ENCODE measurements at regions not wholly inside any gene's neighbourhood (a gene's known extent, or its start where the extent isn't known, plus 50 kb on each side); places are given as distances from the start of the nearest gene placed in this dataset.
"Not testable (repeated sequence)": the region's sequence is repeated elsewhere in the genome, so short reads cannot be mapped to it uniquely, and the experiment has no call there.

- DNase-seq (ENCODE audit: low read depth): no peak
Measured at GRCh38 chr6:7016226-7016625, 91.5 kb upstream of the RREB1 start.

GRCh38 chr6:7021301-7021700 is 86.5 kb upstream of the RREB1 start:
- DNase-seq (ENCODE audit: low read depth): no peak

GRCh38 chr6:7025861-7026260 is 81.9 kb upstream of the RREB1 start:
- DNase-seq (ENCODE audit: low read depth): no peak

GRCh38 chr6:7028963-7029362 is 78.8 kb upstream of the RREB1 start:
- DNase-seq (ENCODE audit: low read depth): not testable (repeated sequence)

GRCh38 chr6:7030968-7031367 is 76.8 kb upstream of the RREB1 start:
- not testable (repeated sequence) for DNase-seq (ENCODE audit: low read depth)

- no peak for DNase-seq (ENCODE audit: low read depth)
Measured at GRCh38 chr6:7033202-7033601, 74.6 kb upstream of the RREB1 start.

- no peak for DNase-seq (ENCODE audit: low read depth)
Measured at GRCh38 chr6:7034055-7034454, 73.7 kb upstream of the RREB1 start.

GRCh38 chr6:7035837-7036249 is 71.9 kb upstream of the RREB1 start:
- no peak for DNase-seq (ENCODE audit: low read depth)

- DNase-seq (ENCODE audit: low read depth): no peak
Measured at GRCh38 chr6:7041511-7042026, 66.2 kb upstream of the RREB1 start.

- peak; percentile 41 for DNase-seq (ENCODE audit: low read depth)
Measured at GRCh38 chr6:7042056-7042653, 65.6 kb upstream of the RREB1 start.

- DNase-seq (ENCODE audit: low read depth): no peak
Measured at GRCh38 chr6:7042654-7043545, 64.9 kb upstream of the RREB1 start.

- no peak for DNase-seq (ENCODE audit: low read depth)
Measured at GRCh38 chr6:7045331-7045730, 62.4 kb upstream of the RREB1 start.

- no peak for DNase-seq (ENCODE audit: low read depth)
Measured at GRCh38 chr6:7045746-7046145, 62.0 kb upstream of the RREB1 start.

GRCh38 chr6:7047128-7047527 is 60.6 kb upstream of the RREB1 start:
- DNase-seq (ENCODE audit: low read depth): no peak

GRCh38 chr6:7047966-7048365 is 59.8 kb upstream of the RREB1 start:
- peak; percentile 38 for DNase-seq (ENCODE audit: low read depth)

GRCh38 chr6:7048894-7049293 is 58.9 kb upstream of the RREB1 start:
- DNase-seq (ENCODE audit: low read depth): no peak

- DNase-seq (ENCODE audit: low read depth): no peak
Measured at GRCh38 chr6:7050004-7050403, 57.8 kb upstream of the RREB1 start.

GRCh38 chr6:7050872-7051779 is 56.6 kb upstream of the RREB1 start:
- peak; percentile 91 for DNase-seq (ENCODE audit: low read depth)

GRCh38 chr6:7051780-7052442 is 55.9 kb upstream of the RREB1 start:
- DNase-seq (ENCODE audit: low read depth): peak; percentile 48

- DNase-seq (ENCODE audit: low read depth): peak; percentile 83
Measured at GRCh38 chr6:7052443-7053011, 55.2 kb upstream of the RREB1 start.

- DNase-seq (ENCODE audit: low read depth): no peak
Measured at GRCh38 chr6:7053125-7053774, 54.5 kb upstream of the RREB1 start.
